ENCODE measurements at regions not wholly inside any gene's neighbourhood (a gene's known extent, or its start where the extent isn't known, plus 50 kb on each side); places are given as distances from the start of the nearest gene placed in this dataset.

GRCh38 chr5:54851449-54851848 lies 133.9 kb downstream of the ESM1 start:
- no peak for DNase-seq

- no peak for DNase-seq
Measured at GRCh38 chr5:54848581-54848980, 136.8 kb downstream of the ESM1 start.

- no peak for DNase-seq
Measured at GRCh38 chr5:54845567-54845941, 139.8 kb downstream of the ESM1 start.

- no peak for DNase-seq
Measured at GRCh38 chr5:54844905-54845566, 140.4 kb downstream of the ESM1 start.

GRCh38 chr5:54844266-54844665 lies 141.1 kb downstream of the ESM1 start:
- DNase-seq = no peak

- no peak for DNase-seq
Measured at GRCh38 chr5:54841481-54841880, 143.9 kb downstream of the ESM1 start.

GRCh38 chr5:54838843-54839242 lies 146.6 kb downstream of the ESM1 start:
- no peak for DNase-seq

- no peak for DNase-seq
Measured at GRCh38 chr5:54837981-54838380, 147.4 kb downstream of the ESM1 start.

GRCh38 chr5:54837093-54837492 lies 148.3 kb downstream of the ESM1 start:
- DNase-seq = no peak

GRCh38 chr5:54835647-54836046 lies 149.7 kb downstream of the ESM1 start:
- no peak for DNase-seq

- DNase-seq = no peak
Measured at GRCh38 chr5:54834121-54834842, 151.1 kb downstream of the ESM1 start.

GRCh38 chr5:54833590-54833989 lies 151.8 kb downstream of the ESM1 start:
- no peak for DNase-seq

GRCh38 chr5:54832858-54833257 lies 152.5 kb downstream of the ESM1 start:
- DNase-seq = no peak

- no peak for DNase-seq
Measured at GRCh38 chr5:54832045-54832444, 153.3 kb downstream of the ESM1 start.

GRCh38 chr5:54831233-54831632 lies 154.2 kb downstream of the ESM1 start:
- no peak for DNase-seq

- DNase-seq = peak; percentile 41
Measured at GRCh38 chr5:54829676-54830535, 155.5 kb downstream of the ESM1 start.

- no peak for DNase-seq
Measured at GRCh38 chr5:54829102-54829501, 156.3 kb downstream of the ESM1 start.

GRCh38 chr5:54828151-54828550 lies 157.2 kb downstream of the ESM1 start:
- no peak for DNase-seq

- no peak for DNase-seq
Measured at GRCh38 chr5:54825005-54825404, 160.4 kb downstream of the ESM1 start.

GRCh38 chr5:54823006-54823405 lies 162.4 kb downstream of the ESM1 start:
- DNase-seq = no peak

- no peak for DNase-seq
Measured at GRCh38 chr5:54822324-54822687, 163.1 kb downstream of the ESM1 start.

- no peak for DNase-seq
Measured at GRCh38 chr5:54821445-54822323, 163.7 kb downstream of the ESM1 start.
